IMR-90 (cell line): ENCODE measurements at regions not wholly inside any gene's neighbourhood (a gene's known extent, or its start where the extent isn't known, plus 50 kb on each side); places are given as distances from the start of the nearest gene placed in this dataset.

ENCODE experiments used
- ATAC-seq: fragments of 200-7000 bp; cut with Tn5 transposase; 2 replicates; pipeline ENCODE4 v1.9.1; 2020; ENCODE audit warnings: low read depth, mild to moderate bottlenecking, moderate library complexity
- BruUV-seq: library from RNA; stranded (reverse); fragments of 400-500 nt; replicated peaks from 2 replicates; lab custom pipeline; 2021; lab: Mats Ljungman, UMichigan
- CTCF ChIA-PET: fragments of 300-600 bp; formaldehyde crosslinking; extraction: SDS; loops from one replicate; lab custom pipeline; 2021; ENCODE audit warnings: antibody characterized with exemption; lab: Yijun Ruan, JAX
- POLR2A ChIA-PET: fragments of 300-600 bp; sonication (Branson Sonifier 250); formaldehyde crosslinking; loops from one replicate; lab custom pipeline; 2022; ENCODE audit warnings: antibody characterized with exemption; ENCODE audit not compliant: unreplicated experiment; lab: Charles Lee
- DNase-seq: peaks from one replicate; pipeline ENCODE4 v3.0.0; 2013
- H2AFZ ChIP-seq: replicated peaks from 2 replicates; pipeline ENCODE3; 2013; ENCODE audit warnings: low read length, mild to moderate bottlenecking; ENCODE audit not compliant: poor library complexity
- H2AK5ac ChIP-seq: 2 replicates; pipeline ENCODE4 v1.6.1; 2013; ENCODE audit warnings: low read depth, low read length, inconsistent platforms
- H2AK9ac ChIP-seq: replicated peaks from 2 replicates; pipeline ENCODE3; 2013; ENCODE audit warnings: mild to moderate bottlenecking, low read depth, low read length, moderate library complexity; ENCODE audit not compliant: poor library complexity
- H2BK120ac ChIP-seq: 2 replicates; pipeline ENCODE4 v1.6.1; 2013; ENCODE audit warnings: low read depth, low read length, inconsistent platforms
- H2BK15ac ChIP-seq: 3 replicates; pipeline ENCODE4 v1.6.1; 2013; ENCODE audit warnings: low read depth, low read length, inconsistent platforms
- H2BK20ac ChIP-seq: 2 replicates; pipeline ENCODE4 v1.6.1; 2013; ENCODE audit warnings: low read depth, mild to moderate bottlenecking, inconsistent platforms, low read length, moderate library complexity
- H2BK5ac ChIP-seq: 2 replicates; pipeline ENCODE4 v1.6.1; 2013; ENCODE audit warnings: mild to moderate bottlenecking, low read depth, low read length, inconsistent platforms; ENCODE audit not compliant: poor library complexity, severe bottlenecking
- H3K14ac ChIP-seq: replicated peaks from 2 replicates; pipeline ENCODE4 v1.6.1; 2013; ENCODE audit warnings: low read depth, low read length, inconsistent platforms
- H3K18ac ChIP-seq: 2 replicates; pipeline ENCODE4 v1.6.1; 2013; ENCODE audit warnings: low read depth, low read length, control low read depth
- H3K23ac ChIP-seq: 2 replicates; pipeline ENCODE4 v1.6.1; 2013; ENCODE audit warnings: low read depth, low read length, inconsistent platforms
- H3K27ac ChIP-seq: 2 replicates; pipeline ENCODE4 v1.5.1; 2013; ENCODE audit warnings: mild to moderate bottlenecking, control low read depth, low read length; ENCODE audit not compliant: insufficient read depth
- H3K27me3 ChIP-seq: 2 replicates; pipeline ENCODE4 v1.6.1; 2013; ENCODE audit warnings: low read length; ENCODE audit not compliant: control insufficient read depth, insufficient read depth
- H3K36me3 ChIP-seq: 2 replicates; pipeline ENCODE4 v1.6.1; 2013; ENCODE audit warnings: low read length, mixed read lengths; ENCODE audit not compliant: control insufficient read depth, insufficient read depth
- H3K4ac ChIP-seq: 2 replicates; pipeline ENCODE4 v1.6.1; 2013; ENCODE audit warnings: low read depth, low read length, inconsistent platforms
- H3K4me1 ChIP-seq: 2 replicates; pipeline ENCODE4 v1.6.1; 2013; ENCODE audit warnings: low read length, mixed read lengths; ENCODE audit not compliant: control insufficient read depth, insufficient read depth
- H3K4me2 ChIP-seq: 2 replicates; pipeline ENCODE4 v1.6.1; 2013; ENCODE audit warnings: low read depth, mild to moderate bottlenecking, control low read depth, low read length, moderate library complexity
- H3K4me3 ChIP-seq: 2 replicates; pipeline ENCODE4 v1.5.1; 2013; ENCODE audit warnings: low read depth, mild to moderate bottlenecking, control low read depth, low read length, moderate library complexity; ENCODE audit not compliant: insufficient read depth
- H3K56ac ChIP-seq: 2 replicates; pipeline ENCODE4 v1.6.1; 2013; ENCODE audit warnings: low read length, inconsistent platforms; ENCODE audit not compliant: insufficient read depth; ENCODE audit errors: extremely low read depth
- H3K79me1 ChIP-seq, 2 experiments: 2 replicates each; pipeline ENCODE4 v1.6.1; 2013; ENCODE audit warnings: low read length in 2 of 2, inconsistent platforms in 1 of 2, low read depth in 1 of 2
- H3K9ac ChIP-seq: 2 replicates; pipeline ENCODE4 v1.6.1; 2013; ENCODE audit warnings: low read depth, low read length, control low read depth
- H3K9me1 ChIP-seq: 2 replicates; pipeline ENCODE4 v1.6.1; 2013; ENCODE audit warnings: low read length, inconsistent platforms; ENCODE audit not compliant: insufficient read depth
- H3K9me3 ChIP-seq: 2 replicates; pipeline ENCODE4 v1.6.1; 2013; ENCODE audit warnings: low read length; ENCODE audit not compliant: control insufficient read depth, insufficient read depth
- H4K20me1 ChIP-seq: 2 replicates; pipeline ENCODE4 v1.6.1; 2013; ENCODE audit warnings: low read length, inconsistent platforms; ENCODE audit not compliant: insufficient read depth
- H4K5ac ChIP-seq: 2 replicates; pipeline ENCODE4 v1.6.1; 2013; ENCODE audit warnings: mild to moderate bottlenecking, low read depth, low read length, control low read depth
- H4K8ac ChIP-seq, 2 experiments: 2 replicates each; pipeline ENCODE4 v1.6.1; 2013; ENCODE audit warnings: low read depth in 2 of 2, low read length in 2 of 2, control low read depth in 1 of 2, inconsistent platforms in 1 of 2
- H4K91ac ChIP-seq: 2 replicates; pipeline ENCODE4 v1.6.1; 2013; ENCODE audit warnings: low read depth, low read length, inconsistent platforms; ENCODE audit not compliant: insufficient read depth
- BHLHE40 ChIP-seq: fragments of 150-350 bp; IDR thresholded peaks from 2 replicates; pipeline ENCODE4 v1.6.1; 2016; ENCODE audit warnings: mild to moderate bottlenecking, low read depth, low read length
- CEBPB ChIP-seq: IDR thresholded peaks from 2 replicates; pipeline ENCODE4 v1.6.1; 2012; ENCODE audit warnings: low read depth, low read length, improper control_type of control experiment
- CHD1 ChIP-seq: IDR thresholded peaks from 2 replicates; pipeline ENCODE4 v1.6.1; 2012; ENCODE audit warnings: low read depth, low read length, improper control_type of control experiment
- CTCF ChIP-seq: conservative IDR thresholded peaks from 2 replicates; pipeline ENCODE4 v1.5.1; 2012; ENCODE audit warnings: mild to moderate bottlenecking, low read depth, low read length, improper control_type of control experiment
- ELK1 ChIP-seq: fragments of 150-350 bp; IDR thresholded peaks from 2 replicates; pipeline ENCODE4 v1.6.1; 2016; ENCODE audit warnings: low read depth, mild to moderate bottlenecking, low read length, moderate library complexity, borderline replicate concordance
- FOS ChIP-seq: fragments of 150-350 bp; IDR thresholded peaks from 2 replicates; pipeline ENCODE4 v1.6.1; 2016; ENCODE audit warnings: low read depth, low read length
- MAZ ChIP-seq: IDR thresholded peaks from 2 replicates; pipeline ENCODE4 v1.6.1; 2012; ENCODE audit warnings: low read depth, mild to moderate bottlenecking, low read length, improper control_type of control experiment, moderate library complexity, borderline replicate concordance
- MXI1 ChIP-seq: IDR thresholded peaks from 2 replicates; pipeline ENCODE4 v1.6.1; 2012; ENCODE audit warnings: low read depth, mild to moderate bottlenecking, low read length, moderate library complexity, borderline replicate concordance
- NFE2L2 ChIP-seq: fragments of 150-350 bp; IDR thresholded peaks from 2 replicates; pipeline ENCODE4 v1.6.1; 2016; ENCODE audit warnings: low read depth, mild to moderate bottlenecking, low read length
- POLR2A ChIP-seq: IDR thresholded peaks from 2 replicates; pipeline ENCODE4 v1.6.1; 2012; ENCODE audit warnings: mild to moderate bottlenecking, low read depth, low read length
- RAD21 ChIP-seq: IDR thresholded peaks from 2 replicates; pipeline ENCODE4 v1.6.1; 2012; ENCODE audit warnings: low read length, improper control_type of control experiment
- RCOR1 ChIP-seq: IDR thresholded peaks from 2 replicates; pipeline ENCODE4 v1.6.1; 2012; ENCODE audit warnings: mild to moderate bottlenecking, low read length, improper control_type of control experiment; ENCODE audit not compliant: insufficient replicate concordance
- RFX5 ChIP-seq: IDR thresholded peaks from 2 replicates; pipeline ENCODE4 v1.8.0; 2012; ENCODE audit warnings: low read depth, mild to moderate bottlenecking, low read length, moderate library complexity
- SMC3 ChIP-seq: fragments of 150-350 bp; IDR thresholded peaks from 2 replicates; pipeline ENCODE4 v1.6.1; 2016; ENCODE audit warnings: low read depth, mild to moderate bottlenecking, antibody characterized with exemption, low read length, moderate library complexity
- USF2 ChIP-seq: fragments of 150-350 bp; IDR thresholded peaks from 2 replicates; pipeline ENCODE4 v1.6.1; 2017; ENCODE audit warnings: mild to moderate bottlenecking, antibody characterized with exemption, low read length, low read depth
- WGBS, 2 experiments: methylation state at CpG; one replicate each; pipeline versions ENCODE4 v1.1.5 to v1.1.7; 2013; ENCODE audit warnings: missing lambda C conversion rate in 2 of 2; ENCODE audit not compliant: insufficient read length in 1 of 2; ENCODE audit errors: extremely low coverage in 2 of 2; 5-methylcytosine and 5-hydroxymethylcytosine counted together
- dilution Hi-C: fragments of 300-500 bp; cut with HindIII; formaldehyde crosslinking; loops from one replicate; pipeline ENCODE4 v1.14.3; 2018; ENCODE audit warnings: low sequenced_read_pairs; ENCODE audit not compliant: unreplicated experiment
- in situ Hi-C: fragments of 300-500 bp; cut with MboI; formaldehyde crosslinking; loops from 3 replicates; pipeline ENCODE4 v1.14.3; 2019; ENCODE audit warnings: low sequenced_read_pairs, inconsistent platforms, mixed read lengths
- intact Hi-C: fragments of 100-400 bp; cut with micrococcal nuclease; formaldehyde crosslinking; loops from 2 replicates; pipeline ENCODE4 v1.10.0; 2022

- 17% methylated on average over 1 of the region's 10 CpGs; no CpG with 5 or more reads in 1 of the 2 experiments for WGBS, 2 experiments
- Histone ChIP-seq H2AK9ac (no peak overlapping the region), H3K9me1 (no peaks in the 10 kb centered on the region), H4K91ac (no peak overlapping the region), H3K4me1 (peaks cover 3% of the 10 kb centered on the region; the same call in 1 of the 2 replicates), H3K27me3 (peaks cover 48% of the 10 kb centered on the region), H3K18ac (no peak overlapping the region), H3K36me3 (no peaks in the 10 kb centered on the region), H3K23ac (no peak overlapping the region), H3K4me3 (no peak overlapping the region), H4K5ac (no peak overlapping the region), H4K20me1 (no peaks in the 10 kb centered on the region), H3K9ac (no peak overlapping the region), H3K14ac (no peak overlapping the region), H2BK120ac (no peak overlapping the region), H3K56ac (no peak overlapping the region), H2AK5ac (no peak overlapping the region), H2BK5ac (no peak overlapping the region), H3K27ac (no peak overlapping the region), H2BK15ac (no peak overlapping the region), H3K4me2 (no peak overlapping the region), H3K4ac (no peak overlapping the region), H2BK20ac (no peak overlapping the region), H3K79me1 (no peaks in the 10 kb centered on the region), H2AFZ (no peak overlapping the region), H3K9me3 (no peaks in the 10 kb centered on the region), H4K8ac (no peak overlapping the region)
- BruUV-seq, result no TSS peak
- dilution Hi-C loops, result no loop called here
- TF ChIP-seq NFE2L2, result no peak
- no peak for TF ChIP-seq RAD21
- no peak for TF ChIP-seq CEBPB
- no peak for TF ChIP-seq SMC3
- TF ChIP-seq FOS, result no peak
- no peak for TF ChIP-seq RFX5
- no peak for TF ChIP-seq CTCF
- no peak for TF ChIP-seq MAZ
- TF ChIP-seq CHD1, result no peak
- TF ChIP-seq POLR2A, result no peak
- TF ChIP-seq RCOR1, result no peak
- no peak for TF ChIP-seq ELK1
- TF ChIP-seq MXI1, result no peak
- no peak for TF ChIP-seq BHLHE40
- no peak for TF ChIP-seq USF2
- ChIA-PET CTCF (interaction anchor here (0.6 kb wide), 1 partner anchor 53 kb away, joined by 3 read pairs; no protein-coding TSS in a partner anchor), POLR2A (no interaction called here)
- intact Hi-C loops, result no loop called here
- in situ Hi-C loops, result no loop called here
- DNase-seq, result no peak
- no peak for ATAC-seq
Measured at GRCh38 chr1:226482975-226483700, 65.4 kb upstream of the STUM start.
